Ishikawa (cell line): ENCODE measurements at regions not wholly inside any gene's neighbourhood (a gene's known extent, or its start where the extent isn't known, plus 50 kb on each side); places are given as distances from the start of the nearest gene placed in this dataset.

Source experiments
- EP300 ChIP-seq: IDR thresholded peaks from 2 replicates; pipeline ENCODE4 v1.6.1; 2012; ENCODE audit warnings: borderline replicate concordance
- NFIC ChIP-seq: IDR thresholded peaks from 2 replicates; pipeline ENCODE4 v1.6.1; 2012
- RAD21 ChIP-seq: IDR thresholded peaks from 2 replicates; pipeline ENCODE4 v1.6.1; 2012; ENCODE audit warnings: low read depth
- TCF12 ChIP-seq: IDR thresholded peaks from 2 replicates; pipeline ENCODE4 v1.6.1; 2012; ENCODE audit warnings: low read depth
- ZBTB7A ChIP-seq: IDR thresholded peaks from 2 replicates; pipeline ENCODE4 v1.6.1; 2012; ENCODE audit warnings: low read depth

DNA sequence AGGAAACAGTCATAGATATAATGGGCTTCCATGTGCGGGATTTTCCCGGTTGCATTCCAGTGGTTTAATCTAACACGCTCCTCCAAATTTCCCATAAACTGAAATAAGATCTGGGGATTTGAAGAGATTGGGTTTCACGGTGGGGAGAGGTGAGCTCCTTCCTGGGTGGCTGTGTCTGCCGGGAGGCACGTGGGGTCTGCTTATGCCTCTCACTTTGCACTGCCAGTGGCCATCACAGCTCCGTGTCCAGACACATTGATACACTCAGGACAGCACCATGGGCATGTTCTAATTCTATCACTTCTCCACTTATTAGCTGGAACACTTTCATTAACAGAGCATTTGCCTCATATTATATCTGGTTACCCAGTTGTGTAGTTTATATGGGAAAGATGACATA lies 73.4 kb downstream of the SOX1 start:
- TF ChIP-seq EP300 (no peak), RAD21 (no peak), NFIC (no peak), TCF12 (no peak), ZBTB7A (no peak)
